Transverse colon (tissue), 3 donors: ENCODE measurements at regions not wholly inside any gene's neighbourhood (a gene's known extent, or its start where the extent isn't known, plus 50 kb on each side); places are given as distances from the start of the nearest gene placed in this dataset.

Source experiments
- CTCF ChIP-seq, 5 experiments: fragments of 200-600 bp in 3 of 5; fragments of 450-650 bp in 2 of 5; sonication (generic) in 3 of 5; IDR thresholded peaks; 1 replicate in 2 of 5; 2 replicates in 3 of 5; pipeline ENCODE4 v1.5.1; 2016 to 2017; ENCODE audit warnings: antibody characterized with exemption in 5 of 5, inconsistent platforms in 3 of 5, mild to moderate bottlenecking in 2 of 5, moderate library complexity in 1 of 5
- EP300 ChIP-seq: sonication (generic); formaldehyde crosslinking; IDR thresholded peaks from one replicate; pipeline ENCODE4 v1.6.1; 2017; ENCODE audit warnings: antibody characterized with exemption, low read depth
- POLR2A ChIP-seq: fragments of 450-650 bp; IDR thresholded peaks from one replicate; pipeline ENCODE4 v1.6.1; 2016; ENCODE audit warnings: antibody characterized with exemption, mild to moderate bottlenecking, moderate library complexity

DNA sequence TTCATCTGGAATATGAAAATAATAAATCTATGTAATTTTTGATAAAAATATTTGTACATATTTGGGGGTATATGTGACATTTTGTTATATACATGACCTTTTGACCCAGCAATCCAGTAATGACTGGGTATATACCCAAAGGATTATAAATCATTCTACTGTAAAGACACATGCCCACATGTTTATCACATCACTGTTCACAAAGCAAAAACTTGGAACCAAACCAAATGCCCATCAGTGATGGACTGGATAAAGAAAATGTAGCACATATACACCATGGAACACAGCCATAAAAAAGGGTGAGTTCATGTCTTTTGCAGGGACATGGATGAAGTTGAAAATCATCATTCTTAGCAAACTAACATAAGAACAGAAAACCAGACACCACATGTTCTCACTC is 472.1 kb upstream of the DDX18 start:
- TF ChIP-seq POLR2A (no peak), CTCF (IDR thresholded peaks at IDR 0.05) (no peak), EP300 (no peak)
